Ishikawa (cell line): ENCODE measurements at regions not wholly inside any gene's neighbourhood (a gene's known extent, or its start where the extent isn't known, plus 50 kb on each side); places are given as distances from the start of the nearest gene placed in this dataset.

Experiments used
- EGR1 ChIP-seq: IDR thresholded peaks from 2 replicates; pipeline ENCODE4 v1.6.1; 2012
- FOXM1 ChIP-seq: IDR thresholded peaks from 2 replicates; pipeline ENCODE4 v1.6.1; 2012; ENCODE audit warnings: low read depth, borderline replicate concordance

DNA sequence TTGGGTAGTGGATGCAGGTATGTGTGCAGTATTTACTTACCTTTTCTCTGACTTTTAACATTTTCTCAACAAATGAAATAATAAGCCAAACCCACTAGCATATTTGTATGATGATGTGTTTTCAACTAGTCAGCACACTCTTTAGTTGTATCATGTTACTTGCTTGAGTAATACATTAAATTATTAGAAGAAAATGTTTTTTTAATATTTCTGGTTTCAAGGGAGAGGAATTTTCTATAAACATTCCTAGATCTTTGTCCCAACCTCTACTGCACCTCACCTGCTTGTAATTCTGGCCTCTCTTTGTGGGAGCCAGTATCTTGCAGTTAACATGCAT, 161.8 kb upstream of the CBLB start:
- TF ChIP-seq FOXM1, result no peak
- no peak for TF ChIP-seq EGR1
